Keratinocyte (primary cell): ENCODE measurements at regions not wholly inside any gene's neighbourhood (a gene's known extent, or its start where the extent isn't known, plus 50 kb on each side); places are given as distances from the start of the nearest gene placed in this dataset.

Source experiments
- DNase-seq: peaks from one replicate; pipeline ENCODE4 v3.0.0-alpha.2; 2011; ENCODE audit warnings: low read depth, missing footprints, low spot score
- FAIRE-seq: peaks from 2 replicates; lab custom pipeline; 2011; peaks lifted over from hg19 to GRCh38; lab: Jason Lieb, UNC
- H2AFZ ChIP-seq: 2 replicates; pipeline ENCODE4 v1.6.0; 2012; ENCODE audit warnings: low read length, control low read depth, inconsistent platforms; ENCODE audit not compliant: control insufficient read depth
- H3K27ac ChIP-seq: 2 replicates; pipeline ENCODE4 v1.5.1; 2011; ENCODE audit warnings: low read length; ENCODE audit not compliant: control insufficient read depth, insufficient read depth
- H3K27me3 ChIP-seq: 3 replicates; pipeline ENCODE4 v1.6.0; 2011; ENCODE audit warnings: low read length; ENCODE audit not compliant: control insufficient read depth, insufficient read depth; ENCODE audit errors: extremely low read depth
- H3K36me3 ChIP-seq, 2 experiments: 2 replicates in 1 of 2; 3 replicates in 1 of 2; pipeline ENCODE4 v1.5.1; 2011; ENCODE audit warnings: low read length in 2 of 2, mild to moderate bottlenecking in 1 of 2; ENCODE audit not compliant: control insufficient read depth in 2 of 2, insufficient read depth in 2 of 2; ENCODE audit errors: extremely low read depth in 1 of 2
- H3K4me1 ChIP-seq: 3 replicates; pipeline ENCODE4 v1.5.1; 2011; ENCODE audit warnings: low read length; ENCODE audit not compliant: control insufficient read depth, insufficient read depth; ENCODE audit errors: extremely low read depth
- H3K4me2 ChIP-seq: 3 replicates; pipeline ENCODE4 v1.6.0; 2011; ENCODE audit warnings: low read depth, low read length; ENCODE audit not compliant: control insufficient read depth, insufficient read depth; ENCODE audit errors: extremely low read depth
- H3K4me3 ChIP-seq, 3 experiments: fragments of 200-600 bp in 1 of 3; sonication (generic) in 1 of 3; 2 replicates in 2 of 3; 3 replicates in 1 of 3; pipeline ENCODE4 v1.5.1; 2011 to 2016; ENCODE audit warnings: low read length in 3 of 3, mild to moderate bottlenecking in 3 of 3, control low read depth in 2 of 3, inconsistent platforms in 1 of 3, low read depth in 1 of 3, mixed read lengths in 1 of 3, mixed run types in 1 of 3, moderate library complexity in 1 of 3; ENCODE audit not compliant: control insufficient read depth in 2 of 3, insufficient read depth in 2 of 3; ENCODE audit errors: extremely low read depth in 1 of 3
- H3K79me2 ChIP-seq: 2 replicates; pipeline ENCODE4 v1.6.0; 2012; ENCODE audit warnings: low read length; ENCODE audit not compliant: control insufficient read depth, insufficient read depth
- H3K9ac ChIP-seq: 3 replicates; pipeline ENCODE4 v1.6.0; 2011; ENCODE audit warnings: low read length; ENCODE audit not compliant: control insufficient read depth, insufficient read depth; ENCODE audit errors: extremely low read depth
- H3K9me1 ChIP-seq: 3 replicates; pipeline ENCODE4 v1.6.0; 2011; ENCODE audit warnings: low read length; ENCODE audit not compliant: control insufficient read depth, insufficient read depth; ENCODE audit errors: extremely low read depth
- H3K9me3 ChIP-seq: 2 replicates; pipeline ENCODE4 v1.5.1; 2012; ENCODE audit warnings: low read depth, low read length; ENCODE audit not compliant: control insufficient read depth
- H4K20me1 ChIP-seq: 3 replicates; pipeline ENCODE4 v1.6.0; 2011; ENCODE audit warnings: low read length; ENCODE audit not compliant: control insufficient read depth, insufficient read depth; ENCODE audit errors: extremely low read depth
- EZH2 ChIP-seq: IDR thresholded peaks from one replicate; pipeline ENCODE4 v1.6.1; 2012; ENCODE audit warnings: inconsistent platforms, mild to moderate bottlenecking, low read length, moderate library complexity
- dilution Hi-C: fragments of 300-500 bp; cut with MboI; formaldehyde crosslinking; loops from one replicate; pipeline ENCODE4 v1.7.0; 2020; ENCODE audit warnings: low sequenced_read_pairs; ENCODE audit not compliant: extremely low pct_ligation_motif_present
- TF ChIP-seq, protein P1 (sequence below), 3 experiments: IDR thresholded peaks in 1 of 3; conservative IDR thresholded peaks in 1 of 3; optimal IDR thresholded peaks in 1 of 3; 2 replicates in 2 of 3; 3 replicates in 1 of 3; pipeline versions ENCODE3 to v1.5.1; 2011; ENCODE audit warnings: low read length in 3 of 3, mild to moderate bottlenecking in 3 of 3, moderate library complexity in 2 of 3, control low read depth in 1 of 3, inconsistent platforms in 1 of 3; ENCODE audit not compliant: insufficient read depth in 2 of 3; ENCODE audit errors: extremely low read depth in 1 of 3

DNA sequence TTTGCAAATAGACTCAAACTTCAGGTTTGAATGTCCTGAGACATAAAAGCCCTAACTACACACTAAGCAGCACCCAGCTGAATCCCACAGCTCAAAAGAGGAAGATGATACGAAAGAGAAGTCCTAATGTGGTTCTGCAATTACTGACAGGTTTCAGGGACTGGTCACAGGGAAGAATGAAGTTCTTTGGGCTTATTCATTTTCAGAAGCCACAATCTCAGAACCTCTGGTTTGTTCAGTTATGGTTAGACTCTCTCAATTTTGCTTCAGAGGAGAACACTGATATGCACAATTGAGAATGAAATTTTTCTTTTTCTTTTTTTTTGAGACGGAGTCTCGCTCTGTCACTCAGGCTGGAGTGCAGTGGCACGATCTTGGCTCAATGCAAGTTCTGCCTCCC is 94.6 kb upstream of the FAM180A start:
- Histone ChIP-seq H3K4me3 (no peak overlapping the region), H3K4me2 (no peak overlapping the region), H3K27ac (no peak overlapping the region), H3K9me3 (no peaks in the 10 kb centered on the region), H3K79me2 (no peaks in the 10 kb centered on the region), H3K27me3 (no peaks in the 10 kb centered on the region), H3K9ac (no peak overlapping the region), H4K20me1 (no peaks in the 10 kb centered on the region), H3K9me1 (no peaks in the 10 kb centered on the region), H3K4me1 (no peaks in the 10 kb centered on the region), H3K36me3 (no peaks in the 10 kb centered on the region), H2AFZ (no peak overlapping the region)
- no peak for DNase-seq
- no peak for FAIRE-seq
- dilution Hi-C loops = no loop called here
- TF ChIP-seq, protein P1, sequence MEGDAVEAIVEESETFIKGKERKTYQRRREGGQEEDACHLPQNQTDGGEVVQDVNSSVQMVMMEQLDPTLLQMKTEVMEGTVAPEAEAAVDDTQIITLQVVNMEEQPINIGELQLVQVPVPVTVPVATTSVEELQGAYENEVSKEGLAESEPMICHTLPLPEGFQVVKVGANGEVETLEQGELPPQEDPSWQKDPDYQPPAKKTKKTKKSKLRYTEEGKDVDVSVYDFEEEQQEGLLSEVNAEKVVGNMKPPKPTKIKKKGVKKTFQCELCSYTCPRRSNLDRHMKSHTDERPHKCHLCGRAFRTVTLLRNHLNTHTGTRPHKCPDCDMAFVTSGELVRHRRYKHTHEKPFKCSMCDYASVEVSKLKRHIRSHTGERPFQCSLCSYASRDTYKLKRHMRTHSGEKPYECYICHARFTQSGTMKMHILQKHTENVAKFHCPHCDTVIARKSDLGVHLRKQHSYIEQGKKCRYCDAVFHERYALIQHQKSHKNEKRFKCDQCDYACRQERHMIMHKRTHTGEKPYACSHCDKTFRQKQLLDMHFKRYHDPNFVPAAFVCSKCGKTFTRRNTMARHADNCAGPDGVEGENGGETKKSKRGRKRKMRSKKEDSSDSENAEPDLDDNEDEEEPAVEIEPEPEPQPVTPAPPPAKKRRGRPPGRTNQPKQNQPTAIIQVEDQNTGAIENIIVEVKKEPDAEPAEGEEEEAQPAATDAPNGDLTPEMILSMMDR (optimal IDR thresholded peaks at IDR 0.05 in 1 of 3, IDR thresholded peaks at IDR 0.05 in 1 of 3, conservative IDR thresholded peaks at IDR 0.05 in 1 of 3; ENCODE audit: extremely low read depth in 1 of 3, insufficient read depth in 2 of 3, low read length in 3 of 3) = no peak
- no peak for TF ChIP-seq EZH2

DNA sequence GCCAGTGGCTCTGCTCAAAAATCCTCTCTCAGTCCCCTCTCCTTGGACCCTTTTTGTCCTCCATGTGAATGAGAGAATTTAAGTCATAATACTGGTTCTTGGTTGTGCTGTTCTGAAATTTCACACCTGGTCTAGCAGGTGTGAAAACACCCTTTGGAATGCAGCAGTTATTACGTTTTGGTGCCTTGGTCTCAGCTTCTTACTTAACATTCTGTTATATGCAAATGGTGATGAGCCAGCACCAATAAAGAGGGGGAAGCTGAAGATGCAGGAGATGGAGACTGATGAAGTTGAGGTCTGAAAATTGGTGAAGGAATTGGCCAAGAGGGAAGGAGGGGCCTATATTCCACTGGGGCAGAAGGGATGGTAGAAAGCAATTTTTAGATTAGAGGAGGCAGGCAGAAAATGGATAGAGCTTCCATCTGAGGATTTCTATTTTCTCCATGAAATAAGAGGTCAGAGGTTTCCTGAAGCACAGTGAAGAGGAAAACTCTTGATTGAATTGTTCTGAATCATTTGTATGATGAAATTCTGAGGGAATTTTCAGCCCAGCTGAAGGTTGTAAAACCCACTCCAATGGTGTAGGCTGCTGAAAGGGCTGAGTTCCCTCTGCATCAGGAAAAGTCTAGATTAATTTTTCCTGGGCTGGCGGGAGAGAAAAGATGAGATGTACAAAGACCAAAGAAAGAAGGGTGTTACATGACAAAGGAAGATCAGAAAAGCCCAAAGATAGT is 94.0 kb upstream of the FAM180A start:
- Histone ChIP-seq H4K20me1 (no peaks in the 10 kb centered on the region), H3K36me3 (no peaks in the 10 kb centered on the region), H2AFZ (no peak overlapping the region), H3K9me1 (no peaks in the 10 kb centered on the region), H3K79me2 (no peaks in the 10 kb centered on the region), H3K4me2 (no peak overlapping the region), H3K9ac (no peak overlapping the region), H3K27me3 (no peaks in the 10 kb centered on the region), H3K4me3 (no peak overlapping the region), H3K4me1 (no peaks in the 10 kb centered on the region), H3K9me3 (no peaks in the 10 kb centered on the region), H3K27ac (no peak overlapping the region)
- no peak for TF ChIP-seq EZH2
- TF ChIP-seq, protein P1 (optimal IDR thresholded peaks at IDR 0.05 in 1 of 3, IDR thresholded peaks at IDR 0.05 in 1 of 3, conservative IDR thresholded peaks at IDR 0.05 in 1 of 3; ENCODE audit: extremely low read depth in 1 of 3, insufficient read depth in 2 of 3, low read length in 3 of 3) = no peak
- dilution Hi-C loops = no loop called here
- DNase-seq (no peak), FAIRE-seq (no peak)
